Stimulated activated naive CD8-positive, alpha-beta T cell treated with anti-CD3 and anti-CD28 coated beads, Interleukin-15, Interleukin-2, amounts not matched to agents 100 U/mL and 50 U/mL, for 24 hours (primary cell): ENCODE measurements at regions not wholly inside any gene's neighbourhood (a gene's known extent, or its start where the extent isn't known, plus 50 kb on each side); places are given as distances from the start of the nearest gene placed in this dataset.

ENCODE experiments used
- ATAC-seq: fragments of 150-1000 bp; cut with Tn5 transposase; one replicate; pipeline ENCODE4 v1.10.0; 2021
- DNase-seq: peaks from one replicate; pipeline ENCODE4 v3.0.0; 2021

- DNase-seq (no peak), ATAC-seq (no peak)
These were observed 456.9 kb upstream of the JAG1 start for GRCh38 chr20:11130554-11131166.

GRCh38 chr20:11132819-11133415, 459.1 kb upstream of the JAG1 start:
- no peak for ATAC-seq

GRCh38 chr20:11136691-11137090, 462.9 kb upstream of the JAG1 start:
- ATAC-seq = no peak
- no peak for DNase-seq

More at GRCh38 chr20:11132819-11133415, 459.1 kb upstream of the JAG1 start:
- no peak for DNase-seq

GRCh38 chr20:11137688-11138087, 463.9 kb upstream of the JAG1 start:
- ATAC-seq = no peak

GRCh38 chr20:11140359-11140758, 466.6 kb upstream of the JAG1 start:
- ATAC-seq (no peak), DNase-seq (no peak)

More at GRCh38 chr20:11137688-11138087, 463.9 kb upstream of the JAG1 start:
- no peak for DNase-seq

GRCh38 chr20:11143481-11143880, 469.7 kb upstream of the JAG1 start:
- ATAC-seq (no peak), DNase-seq (no peak)

GRCh38 chr20:11144114-11144950, 470.5 kb upstream of the JAG1 start:
- DNase-seq = no peak
- no peak for ATAC-seq

GRCh38 chr20:11145616-11146015, 471.8 kb upstream of the JAG1 start:
- ATAC-seq (no peak), DNase-seq (no peak)

- DNase-seq (no peak), ATAC-seq (no peak)
These were observed 480.0 kb upstream of the JAG1 start for GRCh38 chr20:11153819-11154218.

- ATAC-seq (no peak), DNase-seq (no peak)
These were observed 481.5 kb upstream of the JAG1 start for GRCh38 chr20:11155156-11155756.

GRCh38 chr20:11156922-11157321, 483.1 kb upstream of the JAG1 start:
- no peak for DNase-seq
- ATAC-seq = no peak

GRCh38 chr20:11158146-11158545, 484.3 kb upstream of the JAG1 start:
- no peak for DNase-seq
- ATAC-seq = no peak

GRCh38 chr20:11158589-11158988, 484.8 kb upstream of the JAG1 start:
- DNase-seq (no peak), ATAC-seq (no peak)

GRCh38 chr20:11159728-11160127, 485.9 kb upstream of the JAG1 start:
- ATAC-seq = no peak
- no peak for DNase-seq

GRCh38 chr20:11162026-11162775, 488.4 kb upstream of the JAG1 start:
- ATAC-seq (no peak), DNase-seq (no peak)

GRCh38 chr20:11165789-11166188, 492.0 kb upstream of the JAG1 start:
- DNase-seq (no peak), ATAC-seq (no peak)

- ATAC-seq (no peak), DNase-seq (no peak)
These were observed 492.9 kb upstream of the JAG1 start for GRCh38 chr20:11166712-11167111.

GRCh38 chr20:11168026-11168425, 494.2 kb upstream of the JAG1 start:
- DNase-seq (no peak), ATAC-seq (no peak)

GRCh38 chr20:11170025-11170424, 496.2 kb upstream of the JAG1 start:
- no peak for ATAC-seq

GRCh38 chr20:11170565-11170964, 496.8 kb upstream of the JAG1 start:
- DNase-seq = no peak

More at GRCh38 chr20:11170025-11170424, 496.2 kb upstream of the JAG1 start:
- DNase-seq = no peak

GRCh38 chr20:11172881-11173280, 499.1 kb upstream of the JAG1 start:
- no peak for DNase-seq
- no peak for ATAC-seq

More at GRCh38 chr20:11170565-11170964, 496.8 kb upstream of the JAG1 start:
- ATAC-seq = no peak

GRCh38 chr20:11173916-11174315, 500.1 kb upstream of the JAG1 start:
- DNase-seq (no peak), ATAC-seq (no peak)
